ENCODE measurements at regions not wholly inside any gene's neighbourhood (a gene's known extent, or its start where the extent isn't known, plus 50 kb on each side); places are given as distances from the start of the nearest gene placed in this dataset.

DNA sequence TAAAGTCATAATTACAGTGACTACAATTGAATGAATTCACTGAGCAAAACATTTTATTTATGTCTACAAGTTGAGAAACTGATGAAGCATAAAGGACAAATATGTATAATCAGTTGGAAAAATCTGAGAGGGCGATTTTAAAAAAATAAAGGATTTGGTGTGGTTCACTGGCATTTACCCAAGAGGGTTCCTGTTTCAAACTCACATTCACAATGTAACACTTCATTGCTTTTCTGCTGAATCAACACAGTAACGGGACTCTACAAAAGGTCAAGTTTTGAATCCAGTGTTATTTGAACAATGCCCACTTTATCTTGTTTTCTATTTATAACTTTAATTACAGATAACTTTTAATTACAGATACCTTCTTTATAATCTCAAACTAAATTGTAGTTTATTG lies 138.6 kb downstream of the NUDT12 start:
- no peak for DNase-seq (ENCODE audit: unreplicated experiment)
- TF ChIP-seq, protein P1, sequence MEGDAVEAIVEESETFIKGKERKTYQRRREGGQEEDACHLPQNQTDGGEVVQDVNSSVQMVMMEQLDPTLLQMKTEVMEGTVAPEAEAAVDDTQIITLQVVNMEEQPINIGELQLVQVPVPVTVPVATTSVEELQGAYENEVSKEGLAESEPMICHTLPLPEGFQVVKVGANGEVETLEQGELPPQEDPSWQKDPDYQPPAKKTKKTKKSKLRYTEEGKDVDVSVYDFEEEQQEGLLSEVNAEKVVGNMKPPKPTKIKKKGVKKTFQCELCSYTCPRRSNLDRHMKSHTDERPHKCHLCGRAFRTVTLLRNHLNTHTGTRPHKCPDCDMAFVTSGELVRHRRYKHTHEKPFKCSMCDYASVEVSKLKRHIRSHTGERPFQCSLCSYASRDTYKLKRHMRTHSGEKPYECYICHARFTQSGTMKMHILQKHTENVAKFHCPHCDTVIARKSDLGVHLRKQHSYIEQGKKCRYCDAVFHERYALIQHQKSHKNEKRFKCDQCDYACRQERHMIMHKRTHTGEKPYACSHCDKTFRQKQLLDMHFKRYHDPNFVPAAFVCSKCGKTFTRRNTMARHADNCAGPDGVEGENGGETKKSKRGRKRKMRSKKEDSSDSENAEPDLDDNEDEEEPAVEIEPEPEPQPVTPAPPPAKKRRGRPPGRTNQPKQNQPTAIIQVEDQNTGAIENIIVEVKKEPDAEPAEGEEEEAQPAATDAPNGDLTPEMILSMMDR (IDR thresholded peaks at IDR 0.05; ENCODE audit: unreplicated experiment), result no peak
- intact Hi-C loops (cut with micrococcal nuclease), result no loop called here
- ChIA-PET POLR2A (no interaction called here), CTCF (interaction anchor here (0.7 kb wide), 1 partner anchor 238 kb away, joined by 3 read pairs; no protein-coding TSS in a partner anchor)
- H3K27me3 Mint-ChIP-seq (ENCODE audit: insufficient read depth, unreplicated experiment), result no peaks in the 10 kb centered on the region
- H3K9me3 Mint-ChIP-seq (ENCODE audit: unreplicated experiment), result no peaks in the 10 kb centered on the region
- no peak overlapping the region for H3K27ac Mint-ChIP-seq (ENCODE audit: low read depth, unreplicated experiment)
- no TSS peak for BruUV-seq (replicated peaks)
- no peaks in the 10 kb centered on the region for H3K4me1 Mint-ChIP-seq (ENCODE audit: insufficient read depth, unreplicated experiment)
- no peak overlapping the region for H3K4me3 Mint-ChIP-seq (ENCODE audit: unreplicated experiment)
- H3K36me3 Mint-ChIP-seq (ENCODE audit: insufficient read depth, unreplicated experiment), result no peaks in the 10 kb centered on the region

- no peak for DNase-seq (ENCODE audit: unreplicated experiment)
- BruUV-seq (replicated peaks), result no TSS peak
- no peaks in the 10 kb centered on the region for H3K9me3 Mint-ChIP-seq (ENCODE audit: unreplicated experiment)
- no peaks in the 10 kb centered on the region for H3K4me1 Mint-ChIP-seq (ENCODE audit: insufficient read depth, unreplicated experiment)
- intact Hi-C loops (cut with micrococcal nuclease), result no loop called here
- no peak overlapping the region for H3K4me3 Mint-ChIP-seq (ENCODE audit: unreplicated experiment)
- H3K27me3 Mint-ChIP-seq (ENCODE audit: insufficient read depth, unreplicated experiment), result no peaks in the 10 kb centered on the region
- H3K36me3 Mint-ChIP-seq (ENCODE audit: insufficient read depth, unreplicated experiment), result no peaks in the 10 kb centered on the region
- H3K27ac Mint-ChIP-seq (ENCODE audit: low read depth, unreplicated experiment), result no peak overlapping the region
- ChIA-PET POLR2A (no interaction called here), CTCF (no interaction called here)
- TF ChIP-seq, protein P1 (IDR thresholded peaks at IDR 0.05; ENCODE audit: unreplicated experiment), result no peak
Observed at GRCh38 chr5:103422756-103423155, 139.8 kb downstream of the NUDT12 start.

DNA sequence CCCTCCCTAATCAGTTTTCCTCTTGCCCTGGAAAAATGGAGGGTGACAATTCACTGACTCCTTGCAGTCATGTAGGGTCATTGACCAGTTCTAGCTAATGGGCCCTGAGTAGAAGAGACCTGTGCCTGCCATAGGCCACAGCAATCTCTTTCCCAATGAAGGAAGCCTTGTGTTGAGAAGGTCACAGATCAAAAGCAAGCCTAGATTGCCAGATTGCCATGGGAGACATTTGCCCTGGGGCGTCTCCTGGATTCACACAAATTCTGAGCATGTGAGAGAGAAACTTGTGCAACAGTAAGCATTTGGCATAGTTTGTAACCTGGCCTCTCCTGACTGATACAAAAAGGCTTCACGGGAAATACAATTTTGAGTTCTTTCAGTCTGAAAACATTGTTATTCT lies 148.0 kb downstream of the NUDT12 start:
- no peak overlapping the region for H3K27ac Mint-ChIP-seq (ENCODE audit: low read depth, unreplicated experiment)
- ChIA-PET POLR2A (no interaction called here), CTCF (interaction anchor here (0.5 to 1.2 kb wide), 2 partner anchors 63 to 140 kb away, joined by 3 read pairs; no protein-coding TSS in a partner anchor)
- H3K36me3 Mint-ChIP-seq (ENCODE audit: insufficient read depth, unreplicated experiment), result no peaks in the 10 kb centered on the region
- DNase-seq (ENCODE audit: unreplicated experiment), result peak; percentile 74
- intact Hi-C loops (cut with micrococcal nuclease), result no loop called here
- H3K27me3 Mint-ChIP-seq (ENCODE audit: insufficient read depth, unreplicated experiment), result no peaks in the 10 kb centered on the region
- no TSS peak for BruUV-seq (replicated peaks)
- H3K4me3 Mint-ChIP-seq (ENCODE audit: unreplicated experiment), result no peak overlapping the region
- no peaks in the 10 kb centered on the region for H3K9me3 Mint-ChIP-seq (ENCODE audit: unreplicated experiment)
- TF ChIP-seq, protein P1 (IDR thresholded peaks at IDR 0.05; ENCODE audit: unreplicated experiment), result no peak
- no peaks in the 10 kb centered on the region for H3K4me1 Mint-ChIP-seq (ENCODE audit: insufficient read depth, unreplicated experiment)

DNA sequence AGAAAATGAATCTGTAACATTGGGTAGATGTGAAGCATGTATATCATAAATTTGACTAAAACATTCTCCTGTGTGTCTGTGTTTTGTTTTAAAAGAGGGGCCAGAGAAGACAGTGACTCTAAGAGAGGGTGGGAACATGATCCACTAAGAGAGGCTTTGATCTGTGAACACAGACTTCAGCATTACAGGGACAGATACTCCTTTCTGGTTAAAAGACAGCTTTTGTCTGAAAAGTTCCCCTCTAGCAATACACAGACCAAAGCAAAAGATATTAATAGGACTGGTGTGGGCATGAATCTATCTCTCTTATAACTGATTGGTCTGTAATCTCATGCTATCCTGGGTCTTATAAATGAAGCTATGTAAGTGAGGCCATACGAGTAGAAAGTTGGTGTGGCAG lies 150.9 kb downstream of the NUDT12 start:
- Mint-ChIP-seq H3K27ac (ENCODE audit: low read depth, unreplicated experiment) (no peak overlapping the region), H3K36me3 (ENCODE audit: insufficient read depth, unreplicated experiment) (no peaks in the 10 kb centered on the region), H3K4me1 (ENCODE audit: insufficient read depth, unreplicated experiment) (no peaks in the 10 kb centered on the region), H3K4me3 (ENCODE audit: unreplicated experiment) (no peak overlapping the region), H3K27me3 (ENCODE audit: insufficient read depth, unreplicated experiment) (no peaks in the 10 kb centered on the region), H3K9me3 (ENCODE audit: unreplicated experiment) (no peaks in the 10 kb centered on the region)
- no peak for DNase-seq (ENCODE audit: unreplicated experiment)
- TF ChIP-seq, protein P1 (IDR thresholded peaks at IDR 0.05; ENCODE audit: unreplicated experiment), result no peak
- ChIA-PET CTCF (interaction anchor here (0.5 kb wide), 1 partner anchor 24 kb away, joined by 3 read pairs; no protein-coding TSS in a partner anchor), POLR2A (interaction anchor here (1.0 kb wide), 1 partner anchor 152 kb away, joined by 4 read pairs; no protein-coding TSS in a partner anchor)
- no TSS peak for BruUV-seq (replicated peaks)
- intact Hi-C loops (cut with micrococcal nuclease), result no loop called here
